HepG2 (cell line): ENCODE measurements at regions not wholly inside any gene's neighbourhood (a gene's known extent, or its start where the extent isn't known, plus 50 kb on each side); places are given as distances from the start of the nearest gene placed in this dataset.

Source experiments
- ATAC-seq: fragments of 200-7000 bp; cut with Tn5 transposase; 3 replicates; pipeline ENCODE4 v1.9.1; 2020; ENCODE audit warnings: mild to moderate bottlenecking, moderate library complexity
- BruUV-seq: library from RNA; stranded (reverse); fragments of 400-500 nt; replicated peaks from 2 replicates; lab custom pipeline; 2021; lab: Mats Ljungman, UMichigan
- CTCF ChIA-PET: fragments of 300-600 bp; formaldehyde crosslinking; extraction: SDS; loops from one replicate; lab custom pipeline; 2021; ENCODE audit warnings: low total read pairs, inconsistent platforms, low intra/inter-chr PET ratio; lab: Yijun Ruan, JAX
- POLR2A ChIA-PET: fragments of 350-600 bp; sonication (Branson Sonifier 250); formaldehyde crosslinking; loops from one replicate; lab custom pipeline; 2020; ENCODE audit warnings: antibody characterized with exemption, inconsistent platforms; lab: Yijun Ruan, JAX
- DNase-seq: peaks from one replicate; pipeline ENCODE4 v3.0.0-alpha.2; 2015; ENCODE audit warnings: low spot score
- FAIRE-seq: peaks from 3 replicates; lab custom pipeline; 2011; peaks lifted over from hg19 to GRCh38; lab: Jason Lieb, UNC
- H2AFZ ChIP-seq: one replicate; pipeline ENCODE4 v1.6.1; 2011; ENCODE audit warnings: low read length, inconsistent platforms
- H3K27ac ChIP-seq: fragments of 300-600 bp; 3 replicates; pipeline ENCODE4 v1.8.0; 2011; ENCODE audit warnings: mixed run types, mild to moderate bottlenecking, mixed read lengths, low read length, inconsistent platforms; ENCODE audit not compliant: insufficient read depth; ENCODE audit errors: extremely low read length
- H3K27me3 ChIP-seq, 2 experiments: fragments of 200-600 bp in 1 of 2; 2 replicates in 1 of 2; 3 replicates in 1 of 2; pipeline versions ENCODE4 v1.6.0 to v1.8.0; 2011; ENCODE audit warnings: low read length in 2 of 2, mild to moderate bottlenecking in 2 of 2, moderate library complexity in 2 of 2, inconsistent platforms in 1 of 2; ENCODE audit not compliant: insufficient read depth in 2 of 2, control insufficient read depth in 1 of 2
- H3K36me3 ChIP-seq, 2 experiments: fragments of 200-600 bp in 1 of 2; replicated peaks in 1 of 2; 2 replicates in 1 of 2; 3 replicates in 1 of 2; pipeline versions ENCODE4 v1.5.1 to v1.8.0; 2011; ENCODE audit warnings: low read length in 2 of 2, inconsistent platforms in 1 of 2; ENCODE audit not compliant: insufficient read depth in 2 of 2, control insufficient read depth in 1 of 2
- H3K4me1 ChIP-seq: 2 replicates; pipeline ENCODE4 v1.5.1; 2012; ENCODE audit warnings: low read length, inconsistent platforms; ENCODE audit not compliant: insufficient read depth
- H3K4me2 ChIP-seq: 2 replicates; pipeline ENCODE4 v1.6.0; 2011; ENCODE audit warnings: low read depth, low read length, inconsistent platforms
- H3K4me3 ChIP-seq, 3 experiments: fragments of 200-600 bp in 1 of 3; sonication (generic), shearing (Covaris generic) in 1 of 3; replicated peaks in 1 of 3; 2 replicates each; pipeline ENCODE4 v1.5.1; 2011 to 2016; ENCODE audit warnings: low read length in 3 of 3, inconsistent platforms in 2 of 3, low read depth in 2 of 3, mild to moderate bottlenecking in 2 of 3, control low read depth in 1 of 3, mixed read lengths in 1 of 3; ENCODE audit not compliant: insufficient read depth in 1 of 3
- H3K79me2 ChIP-seq: one replicate; pipeline ENCODE4 v1.6.1; 2011; ENCODE audit warnings: low read length, inconsistent platforms; ENCODE audit not compliant: insufficient read depth
- H3K9ac ChIP-seq: 2 replicates; pipeline ENCODE4 v1.6.0; 2011; ENCODE audit warnings: mild to moderate bottlenecking, low read depth, low read length, inconsistent platforms; ENCODE audit not compliant: insufficient read depth
- H3K9me3 ChIP-seq: 2 replicates; pipeline ENCODE4 v1.5.1; 2012; ENCODE audit warnings: mild to moderate bottlenecking, low read length
- H4K20me1 ChIP-seq: 2 replicates; pipeline ENCODE4 v1.6.0; 2011; ENCODE audit warnings: inconsistent platforms, mild to moderate bottlenecking, low read length, moderate library complexity; ENCODE audit not compliant: insufficient read depth
- FOXA3 ChIP-seq: IDR thresholded peaks from 2 replicates; pipeline ENCODE4 v1.6.1; 2016; ENCODE audit warnings: missing genetic modification reagents, missing compliant biosample characterization
- GRHL1 ChIP-seq: sonication (generic); formaldehyde crosslinking; conservative IDR thresholded peaks from 2 replicates; pipeline ENCODE4 v1.8.0; 2022; ENCODE audit warnings: missing genetic modification reagents
- HES4 ChIP-seq: sonication (generic); formaldehyde crosslinking; IDR thresholded peaks from 2 replicates; pipeline ENCODE4 v1.9.0; 2021; ENCODE audit warnings: mild to moderate bottlenecking, missing genetic modification reagents, borderline replicate concordance
- HMGA1 ChIP-seq: sonication (generic); formaldehyde crosslinking; conservative IDR thresholded peaks from 2 replicates; pipeline ENCODE4 v1.4.0; 2020; ENCODE audit warnings: missing genetic modification reagents
- IKZF5 ChIP-seq: IDR thresholded peaks from 2 replicates; pipeline ENCODE4 v1.6.1; 2018; ENCODE audit warnings: missing genetic modification reagents, mild to moderate bottlenecking, missing compliant biosample characterization
- MAZ ChIP-seq, 2 experiments: sonication (generic) in 1 of 2; formaldehyde crosslinking in 1 of 2; IDR thresholded peaks; 2 replicates each; pipeline versions ENCODE4 v1.5.0 to v1.6.1; 2012 to 2020; ENCODE audit warnings: low read depth in 2 of 2, mild to moderate bottlenecking in 2 of 2, borderline replicate concordance in 1 of 2, improper control_type of control experiment in 1 of 2, low read length in 1 of 2, missing genetic modification reagents in 1 of 2, moderate library complexity in 1 of 2
- MBD4 ChIP-seq: IDR thresholded peaks from 2 replicates; pipeline ENCODE4 v1.6.1; 2012; ENCODE audit warnings: low read length, inconsistent platforms, borderline replicate concordance
- NFIB ChIP-seq: sonication (generic); formaldehyde crosslinking; IDR thresholded peaks from 2 replicates; pipeline ENCODE4 v1.9.0; 2021; ENCODE audit warnings: missing genetic modification reagents, mild to moderate bottlenecking, borderline replicate concordance
- PHB2 ChIP-seq: fragments of 450-650 bp; IDR thresholded peaks from 2 replicates; pipeline ENCODE4 v1.6.1; 2018; ENCODE audit not compliant: partially characterized antibody
- PHF20 ChIP-seq: sonication (generic); formaldehyde crosslinking; IDR thresholded peaks from 2 replicates; pipeline ENCODE4 v1.5.0; 2020; ENCODE audit warnings: mild to moderate bottlenecking, missing genetic modification reagents
- ZNF234 ChIP-seq: sonication (generic); formaldehyde crosslinking; conservative IDR thresholded peaks from 2 replicates; pipeline ENCODE4 v1.5.1; 2020; ENCODE audit warnings: mild to moderate bottlenecking, missing genetic modification reagents
- ZNF276 ChIP-seq: sonication (generic); formaldehyde crosslinking; IDR thresholded peaks from 2 replicates; pipeline ENCODE4 v1.4.0; 2020; ENCODE audit warnings: mild to moderate bottlenecking, low read depth, missing genetic modification reagents
- ZNF552 ChIP-seq: sonication (generic); formaldehyde crosslinking; IDR thresholded peaks from 2 replicates; pipeline ENCODE4 v1.9.0; 2022; ENCODE audit warnings: missing genetic modification reagents, mild to moderate bottlenecking, borderline replicate concordance
- ZNF589 ChIP-seq: sonication (generic); formaldehyde crosslinking; conservative IDR thresholded peaks from 2 replicates; pipeline ENCODE4 v1.8.0; 2022; ENCODE audit warnings: mild to moderate bottlenecking, moderate library complexity, missing genetic modification reagents
- WGBS: methylation state at CpG from one replicate; pipeline ENCODE4 v1.1.6; 2017; ENCODE audit warnings: low lambda C conversion rate; 5-methylcytosine and 5-hydroxymethylcytosine counted together
- in situ Hi-C: cut with HindIII; loops from 2 replicates; pipeline ENCODE4 v1.10.0; 2017; ENCODE audit warnings: low pct_unique_long_range_greater_than_20kb; ENCODE audit not compliant: extremely low pct_ligation_motif_present
- intact Hi-C: fragments of 100-400 bp; cut with micrococcal nuclease; formaldehyde crosslinking; loops from one replicate; pipeline ENCODE4 v1.10.0; 2022; ENCODE audit not compliant: unreplicated experiment
- TF ChIP-seq, protein P1 (sequence below): sonication (generic); formaldehyde crosslinking; IDR thresholded peaks from 2 replicates; pipeline ENCODE4 v1.8.1; 2023; ENCODE audit warnings: mild to moderate bottlenecking, missing genetic modification reagents, borderline replicate concordance

DNA sequence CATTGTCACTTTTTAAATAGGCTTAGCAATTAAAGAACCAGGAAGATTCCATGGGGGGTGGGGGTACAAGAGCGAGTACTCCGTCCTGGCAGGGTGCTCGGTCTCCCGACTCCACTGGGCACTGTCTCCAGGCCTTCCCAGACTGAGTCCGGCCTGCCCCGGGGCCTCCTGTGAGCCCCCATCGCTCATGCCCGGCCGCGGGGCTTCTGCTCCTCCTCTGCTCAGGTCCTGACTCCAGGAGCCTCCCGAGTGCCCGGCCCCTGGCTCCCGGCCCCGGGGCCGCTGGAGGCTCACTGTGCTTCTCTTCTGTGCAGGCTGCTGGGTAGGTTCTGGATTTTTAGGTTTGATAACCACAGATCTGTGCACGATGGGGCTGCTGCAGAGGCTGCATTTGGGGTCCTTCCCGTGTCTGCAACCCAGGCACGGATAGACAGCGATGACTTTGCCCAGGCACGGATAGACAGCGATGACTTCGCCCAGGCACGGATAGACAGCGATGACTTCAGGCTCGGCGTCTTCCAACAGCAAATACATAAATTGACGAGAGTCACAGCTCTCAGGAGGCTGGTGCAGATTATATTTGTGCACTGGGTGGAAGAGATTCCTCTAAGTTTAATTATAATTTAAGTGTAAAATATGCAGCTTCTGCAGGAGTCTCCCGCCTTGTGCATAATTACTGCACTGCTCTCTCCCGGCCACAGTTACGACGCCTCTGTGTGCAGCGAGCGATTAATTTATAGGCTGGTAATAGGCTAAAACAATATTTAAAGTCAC, 74.8 kb upstream of the RXRA start:
- Histone ChIP-seq H3K27ac (no peak overlapping the region), H4K20me1 (no peaks in the 10 kb centered on the region), H3K36me3 (no peaks in the 10 kb centered on the region), H3K27me3 (peaks cover 2 to 30% of the 10 kb centered on the region in 2 experiments), H3K9ac (no peak overlapping the region), H3K9me3 (no peaks in the 10 kb centered on the region), H3K4me1 (no peaks in the 10 kb centered on the region), H3K4me2 (no peak overlapping the region), H3K4me3 (no peak overlapping the region), H3K79me2 (no peaks in the 10 kb centered on the region), H2AFZ (no peak overlapping the region)
- 76% methylated on average over 17 of the region's 33 CpGs for WGBS
- BruUV-seq: no TSS peak
- intact Hi-C loops (no loop called here), in situ Hi-C loops (no loop called here)
- DNase-seq (no peak), ATAC-seq (no peak), FAIRE-seq (no peak)
- POLR2A ChIA-PET: no interaction called here
- CTCF ChIA-PET: no interaction called here
- no peak for TF ChIP-seq ZNF234 (CRISPR knock-in tag)
- no peak for TF ChIP-seq ZNF552 (CRISPR knock-in tag)
- TF ChIP-seq MBD4: no peak
- TF ChIP-seq FOXA3 (CRISPR knock-in tag): no peak
- TF ChIP-seq NFIB (CRISPR knock-in tag): no peak
- TF ChIP-seq MAZ (IDR thresholded peaks at IDR 0.05; ENCODE audit: borderline replicate concordance, low read depth, low read length): no peak
- TF ChIP-seq MAZ (CRISPR knock-in tag; IDR thresholded peaks at IDR 0.05; ENCODE audit: low read depth): no peak
- no peak for TF ChIP-seq PHB2
- no peak for TF ChIP-seq PHF20 (CRISPR knock-in tag)
- TF ChIP-seq, protein P1, sequence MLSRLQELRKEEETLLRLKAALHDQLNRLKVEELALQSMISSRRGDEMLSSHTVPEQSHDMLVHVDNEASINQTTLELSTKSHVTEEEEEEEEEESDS (CRISPR knock-in tag): no peak
- no peak for TF ChIP-seq GRHL1 (CRISPR knock-in tag)
- TF ChIP-seq IKZF5 (CRISPR knock-in tag): no peak
- TF ChIP-seq ZNF589: no peak
- TF ChIP-seq ZNF276: no peak
- no peak for TF ChIP-seq HMGA1
- TF ChIP-seq HES4 (CRISPR knock-in tag): no peak
